ENCODE measurements at regions not wholly inside any gene's neighbourhood (a gene's known extent, or its start where the extent isn't known, plus 50 kb on each side); places are given as distances from the start of the nearest gene placed in this dataset.
"Not testable (repeated sequence)": the region's sequence is repeated elsewhere in the genome, so short reads cannot be mapped to it uniquely, and the experiment has no call there.

- TF ChIP-seq MAX (IDR thresholded peaks at IDR 0.05; ENCODE audit: low read depth); TCF12 (IDR thresholded peaks at IDR 0.05); TAF1 (IDR thresholded peaks at IDR 0.05; ENCODE audit: borderline replicate concordance, low read depth, low read length); ELF1 (IDR thresholded peaks at IDR 0.05); CTCF (IDR thresholded peaks at IDR 0.05): not testable (repeated sequence)
Observed at GRCh38 chr5:67627079-67627478, 430.5 kb upstream of the CD180 start.
